ENCODE measurements at regions not wholly inside any gene's neighbourhood (a gene's known extent, or its start where the extent isn't known, plus 50 kb on each side); places are given as distances from the start of the nearest gene placed in this dataset.
"Not testable (repeated sequence)": the region's sequence is repeated elsewhere in the genome, so short reads cannot be mapped to it uniquely, and the experiment has no call there.

- no peak for DNase-seq
Measured at GRCh38 chr11:19625438-19625837, 87.2 kb upstream of the NAV2 start.

DNA sequence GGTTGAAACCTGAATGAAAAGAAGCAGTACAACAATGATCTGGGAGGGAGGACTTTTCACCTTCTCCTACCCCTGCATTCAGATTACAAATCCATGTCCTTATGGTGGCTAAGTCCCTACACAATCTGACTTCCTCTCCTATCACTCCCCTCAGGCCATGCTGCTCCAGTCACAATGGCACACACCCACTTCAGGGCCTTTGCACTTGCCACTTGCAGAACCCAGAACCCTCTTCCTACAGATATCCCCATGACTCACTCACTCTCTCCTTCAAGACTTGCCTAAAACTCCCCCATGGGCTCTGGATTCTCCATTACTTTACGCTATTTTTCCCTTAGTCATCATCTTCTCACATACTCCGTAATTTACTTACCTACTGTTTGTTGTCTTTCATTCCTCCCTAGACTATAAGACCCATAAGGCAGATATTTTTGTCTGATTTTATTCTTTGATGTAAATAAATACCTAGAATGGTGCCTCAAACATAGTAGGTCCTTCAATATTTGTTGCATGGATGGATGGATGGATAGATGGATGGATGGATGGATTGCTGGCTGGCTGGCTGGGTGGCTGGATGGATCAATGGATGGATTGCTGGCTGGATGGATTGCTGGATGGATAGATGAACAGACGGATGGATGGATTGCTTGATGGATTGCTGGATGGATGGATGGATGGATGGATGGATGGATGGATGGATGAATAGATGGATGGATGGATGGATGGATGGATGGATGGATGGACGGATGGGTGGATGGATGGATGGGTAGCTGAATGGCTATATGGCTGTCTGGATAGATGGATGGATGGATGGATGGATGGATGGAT is 94.7 kb upstream of the NAV2 start:
- DNase-seq = no peak

GRCh38 chr11:19615341-19616183 is 97.1 kb upstream of the NAV2 start:
- no peak for DNase-seq

DNA sequence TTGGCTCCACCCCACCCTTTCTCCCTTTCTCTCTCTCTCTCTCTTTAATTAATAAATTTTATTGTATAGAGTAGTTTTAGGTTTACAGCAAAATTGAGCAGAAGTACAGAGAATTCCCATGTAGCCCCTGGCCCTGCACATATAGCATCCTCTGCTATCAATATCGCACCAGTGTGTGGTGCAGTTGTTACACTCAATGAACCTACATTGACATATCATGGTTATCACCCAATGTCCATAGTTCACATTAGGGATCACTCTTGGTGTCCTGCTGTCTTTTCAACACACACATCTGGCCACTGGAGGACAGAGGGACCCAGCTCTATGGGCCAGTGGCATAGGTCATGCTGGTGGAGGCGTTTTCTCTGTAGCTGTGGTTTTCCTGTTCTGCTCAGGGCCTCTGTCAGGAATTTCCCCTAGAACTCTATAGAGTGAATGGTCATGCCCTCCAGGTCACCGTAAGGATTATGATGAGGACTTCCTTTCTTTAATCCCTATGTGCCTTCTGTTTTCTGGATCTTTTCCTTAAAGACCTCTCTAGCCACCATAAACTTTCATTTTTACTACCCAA is 98.2 kb upstream of the NAV2 start:
- no peak for DNase-seq

DNA sequence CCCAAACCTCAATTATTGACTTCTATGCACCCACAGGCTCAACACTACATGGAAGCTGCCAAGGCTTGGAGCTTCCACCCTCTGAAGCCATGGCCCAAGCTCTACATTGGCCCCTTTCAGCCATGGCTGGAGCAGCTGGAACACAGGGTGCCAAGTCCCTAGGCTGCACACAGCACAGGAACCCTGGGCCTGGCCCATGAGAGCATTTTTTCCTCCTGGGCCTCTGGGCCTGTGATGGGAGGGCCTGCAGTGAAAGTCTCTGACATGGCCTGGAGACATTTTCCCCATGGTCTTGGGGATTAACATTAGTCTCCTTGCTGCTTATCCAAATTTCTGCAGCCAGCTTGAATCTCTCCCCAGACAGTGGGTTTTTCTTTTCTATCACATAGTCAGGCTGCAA is 100.6 kb upstream of the NAV2 start:
- DNase-seq = not testable (repeated sequence)

GRCh38 chr11:19607656-19608360 is 104.8 kb upstream of the NAV2 start:
- DNase-seq = no peak

GRCh38 chr11:19606856-19607655 is 105.6 kb upstream of the NAV2 start:
- no peak for DNase-seq

DNA sequence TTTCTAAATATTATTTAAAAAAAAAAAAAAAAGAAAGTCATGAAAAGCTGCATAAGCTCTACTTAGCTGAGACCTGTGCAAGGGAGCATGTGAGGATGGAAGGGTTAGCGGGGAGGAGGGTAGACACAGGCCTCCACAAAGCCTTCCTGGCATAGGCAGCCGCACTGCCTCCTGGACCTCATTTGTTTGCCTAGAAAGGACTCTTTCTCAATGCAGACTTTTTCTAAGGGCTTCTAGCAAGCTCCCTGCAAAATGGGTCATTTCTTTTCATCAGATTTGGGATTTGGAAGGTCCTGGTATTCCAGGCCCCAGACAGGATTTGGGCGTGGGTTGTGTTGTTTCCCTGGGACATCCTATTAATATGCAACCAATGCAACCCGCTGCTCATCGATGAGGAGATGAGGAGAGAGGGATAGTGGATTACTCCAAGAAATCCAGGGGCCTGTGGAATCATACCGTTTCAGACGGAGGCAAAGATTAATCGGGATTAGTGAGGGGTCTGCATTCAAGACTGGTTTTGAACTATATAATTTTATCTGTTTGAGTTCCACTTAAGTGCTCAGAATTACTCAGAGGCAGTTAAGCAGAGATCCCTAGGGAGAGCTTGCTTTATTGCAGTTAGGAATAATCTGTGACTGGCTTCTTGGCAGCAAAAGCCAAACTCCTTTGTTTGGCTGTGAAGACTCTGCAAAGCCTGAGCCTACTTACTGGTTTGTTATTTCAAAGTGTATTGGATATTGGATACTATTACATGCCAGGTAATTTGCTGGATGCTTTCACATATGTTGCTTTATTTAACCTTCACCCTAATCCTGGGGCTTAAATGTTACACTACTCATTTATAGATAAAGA is 106.9 kb upstream of the NAV2 start:
- DNase-seq = no peak

GRCh38 chr11:19604679-19605375 is 107.8 kb upstream of the NAV2 start:
- no peak for DNase-seq

DNA sequence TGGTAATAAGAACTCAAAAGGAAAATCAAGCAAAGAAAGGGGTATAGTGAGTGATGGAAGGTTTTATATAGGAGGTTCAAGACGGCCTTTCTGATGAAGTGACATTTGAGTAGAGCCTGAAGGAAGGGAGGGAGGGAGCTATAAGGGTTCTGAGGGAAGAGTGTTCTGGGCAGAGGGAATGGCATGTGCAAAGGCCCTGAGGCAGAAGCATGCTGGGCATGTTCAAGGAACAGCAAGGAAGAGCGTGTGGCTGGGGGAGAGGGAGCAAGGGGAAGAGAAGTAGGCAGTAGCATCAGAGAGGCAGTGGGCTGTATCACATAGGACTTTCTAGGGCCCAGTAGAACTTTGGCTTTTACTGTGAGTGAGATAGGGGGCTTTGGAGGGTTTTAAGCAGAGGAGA is 108.9 kb upstream of the NAV2 start:
- DNase-seq = no peak

GRCh38 chr11:19602891-19603290 is 109.7 kb upstream of the NAV2 start:
- DNase-seq = no peak

DNA sequence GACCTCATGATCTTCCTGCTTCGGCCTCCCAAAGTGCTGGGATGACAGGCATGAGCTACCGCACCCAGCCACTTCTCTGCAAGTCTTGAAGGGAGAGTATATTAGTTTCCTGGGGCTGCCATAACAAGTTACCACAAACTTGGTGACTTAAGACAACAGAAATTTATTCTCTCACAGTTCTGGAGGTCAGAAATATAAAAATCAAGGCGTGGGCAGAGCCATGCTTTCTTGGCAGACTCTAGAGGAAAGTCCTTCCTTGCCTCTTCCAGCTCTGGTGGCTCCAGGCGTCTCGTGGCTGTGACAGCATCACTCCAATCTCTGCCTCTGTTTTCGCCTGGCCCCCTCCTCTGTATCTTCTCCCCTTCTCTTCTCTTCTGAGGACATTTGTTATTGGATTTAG is 110.2 kb upstream of the NAV2 start:
- no peak for DNase-seq

DNA sequence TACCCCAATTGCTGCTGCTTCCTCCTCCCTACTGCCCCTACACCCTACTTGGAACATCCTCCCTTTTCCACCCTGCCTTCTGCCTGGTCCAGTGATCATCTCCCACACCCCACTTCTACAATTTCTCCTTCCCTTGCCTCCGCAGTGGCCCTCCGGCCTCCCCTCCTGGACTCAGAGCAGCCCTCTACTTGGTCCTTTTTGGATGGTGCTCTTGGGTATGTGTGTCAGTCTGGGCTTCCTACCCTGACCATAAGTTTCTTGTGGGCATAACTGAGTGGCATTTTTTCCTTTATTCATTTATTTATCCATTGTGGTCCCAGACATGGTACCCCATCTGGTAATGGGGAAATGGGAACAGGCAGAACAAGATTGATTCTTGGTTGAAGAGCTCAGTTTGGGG is 111.4 kb upstream of the NAV2 start:
- no peak for DNase-seq

GRCh38 chr11:19599681-19600080 is 113.0 kb upstream of the NAV2 start:
- DNase-seq = no peak

DNA sequence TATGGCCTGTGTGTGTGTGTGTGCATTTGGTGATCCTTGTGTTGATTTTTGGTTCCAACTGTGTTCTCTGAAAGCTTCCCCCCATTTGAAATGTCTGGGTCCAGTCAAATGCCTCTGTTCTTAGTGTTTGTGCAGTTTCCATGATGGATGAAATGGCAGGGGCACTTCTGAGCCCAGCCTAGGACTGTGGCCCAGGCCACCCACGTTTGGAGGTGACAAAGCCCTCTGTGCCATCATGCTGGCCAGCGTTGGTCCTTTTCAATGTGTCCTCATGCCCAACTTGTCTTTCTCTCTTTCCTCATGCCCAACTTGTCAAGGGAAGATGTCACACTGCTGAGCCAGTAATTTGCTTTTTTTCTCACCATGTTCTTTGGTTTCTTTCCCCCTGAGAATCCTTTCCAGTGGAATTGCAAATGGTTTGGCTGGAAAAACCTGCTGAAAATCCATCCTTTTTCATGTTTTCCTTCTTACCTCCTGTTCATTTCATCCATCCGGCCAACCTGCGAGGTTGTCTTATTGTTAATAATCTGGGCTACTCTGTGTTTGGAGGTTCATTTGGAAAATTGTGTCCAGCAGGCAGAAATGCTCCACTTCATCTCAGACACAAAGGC is 113.7 kb upstream of the NAV2 start:
- DNase-seq = no peak

GRCh38 chr11:19598456-19598855 is 114.2 kb upstream of the NAV2 start:
- no peak for DNase-seq

GRCh38 chr11:19597876-19598275 is 114.8 kb upstream of the NAV2 start:
- no peak for DNase-seq

GRCh38 chr11:19597206-19597605 is 115.4 kb upstream of the NAV2 start:
- no peak for DNase-seq

DNA sequence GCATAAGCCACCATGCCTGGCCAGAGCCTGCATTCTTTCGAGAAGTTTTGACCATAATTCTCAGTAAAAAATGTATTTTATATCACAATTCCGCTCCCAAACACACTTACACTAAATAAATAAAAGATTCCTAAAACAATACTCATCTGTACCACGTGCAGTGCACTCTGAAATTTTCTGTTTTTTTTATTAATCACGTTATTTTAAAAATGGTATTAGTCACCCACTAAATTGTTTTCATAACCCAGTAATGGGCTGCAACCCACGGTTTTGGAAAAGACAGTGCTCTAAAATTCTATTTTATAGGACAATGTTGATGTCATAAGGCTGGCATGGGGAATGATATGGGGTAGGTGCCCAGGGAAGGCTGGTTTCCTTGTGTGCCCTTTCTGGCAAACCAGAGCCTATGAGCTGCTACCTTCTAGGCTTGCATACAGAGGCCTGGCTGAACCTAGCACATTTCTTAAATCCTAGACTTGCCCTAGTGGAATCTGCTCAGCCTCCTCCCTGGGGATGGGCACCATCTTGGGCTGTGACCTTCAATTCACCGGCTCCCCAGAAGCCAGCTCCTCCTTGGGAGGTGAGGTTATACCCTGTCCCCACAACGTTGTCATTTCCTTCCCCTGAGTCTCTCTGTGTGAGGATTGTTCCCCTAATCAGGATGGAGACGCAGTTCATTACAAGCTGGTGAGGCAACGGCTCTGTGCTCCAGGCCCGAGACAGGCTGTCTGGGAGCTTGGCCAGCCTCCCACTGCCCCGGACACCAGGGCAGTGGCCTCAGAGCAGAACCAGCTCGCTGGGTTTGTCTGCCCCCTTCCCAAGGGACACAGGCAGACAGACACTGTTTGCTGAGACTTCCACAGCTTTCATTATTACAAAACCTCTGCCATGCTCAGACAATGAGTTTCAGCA is 116.5 kb upstream of the NAV2 start:
- no peak for DNase-seq

Measured in right kidney (tissue), 1 donor.